GM18505 (cell line): ENCODE measurements at regions not wholly inside any gene's neighbourhood (a gene's known extent, or its start where the extent isn't known, plus 50 kb on each side); places are given as distances from the start of the nearest gene placed in this dataset.
"Not testable (repeated sequence)": the region's sequence is repeated elsewhere in the genome, so short reads cannot be mapped to it uniquely, and the experiment has no call there.

Source experiments
- ATAC-seq: cut with Tn5 transposase; IDR thresholded peaks from one replicate; pipeline ENCODE4 v1.9.1; 2021; ENCODE audit not compliant: unreplicated experiment
- POLR2A ChIP-seq: IDR thresholded peaks from 4 replicates; pipeline ENCODE4 v1.6.1; 2011; ENCODE audit warnings: borderline replicate concordance; ENCODE audit not compliant: insufficient read depth, insufficient read length; ENCODE audit errors: extremely low read depth

GRCh38 chr6:134819236-134819635 is 130.7 kb downstream of the ALDH8A1 start:
- TF ChIP-seq POLR2A: no peak
- no peak for ATAC-seq

GRCh38 chr6:134817448-134817847 is 132.5 kb downstream of the ALDH8A1 start:
- ATAC-seq: no peak
- no peak for TF ChIP-seq POLR2A

GRCh38 chr6:134816780-134817179 is 133.1 kb downstream of the ALDH8A1 start:
- no peak for TF ChIP-seq POLR2A
- ATAC-seq: no peak

GRCh38 chr6:134816300-134816699 is 133.6 kb downstream of the ALDH8A1 start:
- no peak for TF ChIP-seq POLR2A
- ATAC-seq: no peak

- ATAC-seq: no peak
- TF ChIP-seq POLR2A: no peak
These were observed 135.7 kb downstream of the ALDH8A1 start for GRCh38 chr6:134814076-134814695.

- no peak for TF ChIP-seq POLR2A
- ATAC-seq: no peak
These were observed 136.8 kb downstream of the ALDH8A1 start for GRCh38 chr6:134813146-134813545.

- no peak for ATAC-seq
- no peak for TF ChIP-seq POLR2A
These were observed 139.5 kb downstream of the ALDH8A1 start for GRCh38 chr6:134810402-134810801.

GRCh38 chr6:134809130-134809529 is 140.8 kb downstream of the ALDH8A1 start:
- no peak for TF ChIP-seq POLR2A

GRCh38 chr6:134806180-134806798 is 143.6 kb downstream of the ALDH8A1 start:
- no peak for TF ChIP-seq POLR2A
- ATAC-seq: no peak

More at GRCh38 chr6:134809130-134809529, 140.8 kb downstream of the ALDH8A1 start:
- ATAC-seq: no peak

GRCh38 chr6:134805168-134805567 is 144.7 kb downstream of the ALDH8A1 start:
- no peak for TF ChIP-seq POLR2A
- no peak for ATAC-seq

- not testable (repeated sequence) for ATAC-seq
These were observed 145.6 kb downstream of the ALDH8A1 start for GRCh38 chr6:134804311-134804710.

GRCh38 chr6:134802426-134803058 is 147.4 kb downstream of the ALDH8A1 start:
- ATAC-seq: no peak
- no peak for TF ChIP-seq POLR2A

- no peak for ATAC-seq
These were observed 152.3 kb downstream of the ALDH8A1 start for GRCh38 chr6:134797400-134798113.

More at GRCh38 chr6:134797400-134798113, 152.3 kb downstream of the ALDH8A1 start:
- no peak for TF ChIP-seq POLR2A
